ENCODE measurements at regions not wholly inside any gene's neighbourhood (a gene's known extent, or its start where the extent isn't known, plus 50 kb on each side); places are given as distances from the start of the nearest gene placed in this dataset.

- no peaks in the 10 kb centered on the region for H3K79me2 ChIP-seq (ENCODE audit: control insufficient read depth, insufficient read depth, low read length)
- DNase-seq (ENCODE audit: low read depth in 2 of 2) = no peak
- no peak for TF ChIP-seq CTCF (conservative IDR thresholded peaks at IDR 0.05 in 1 of 2, IDR thresholded peaks at IDR 0.05 in 1 of 2; ENCODE audit: low read depth in 1 of 2, low read length in 2 of 2)
- no peak for TF ChIP-seq EZH2 (IDR thresholded peaks at IDR 0.05; ENCODE audit: low read length, missing control alignments)
Measured at GRCh38 chr10:107476408-107476807, 311.9 kb upstream of the SORCS1 start.

GRCh38 chr10:107474650-107475049 is 310.1 kb upstream of the SORCS1 start:
- TF ChIP-seq EZH2 (IDR thresholded peaks at IDR 0.05; ENCODE audit: low read length, missing control alignments) (no peak), CTCF (conservative IDR thresholded peaks at IDR 0.05 in 1 of 2, IDR thresholded peaks at IDR 0.05 in 1 of 2; ENCODE audit: low read depth in 1 of 2, low read length in 2 of 2) (no peak)
- no peak for DNase-seq (ENCODE audit: low read depth in 2 of 2)

More at GRCh38 chr10:107476408-107476807, 311.9 kb upstream of the SORCS1 start:
- H3K4me2 ChIP-seq (ENCODE audit: extremely low read depth, insufficient read depth, low read length) = no peak overlapping the region
- H3K9me3 ChIP-seq (ENCODE audit: control insufficient read depth, insufficient read depth, low read depth, low read length) = no peaks in the 10 kb centered on the region
- H3K4me3 ChIP-seq (replicated peaks in 1 of 4; ENCODE audit: control extremely low read depth in 1 of 4, insufficient read depth in 1 of 4, low read depth in 3 of 4, low read length in 4 of 4) = no peak overlapping the region
- no peaks in the 10 kb centered on the region for H3K27me3 ChIP-seq (ENCODE audit: control insufficient read depth, insufficient read depth, low read length)
- H2AFZ ChIP-seq (ENCODE audit: low read length) = no peak overlapping the region
- H3K36me3 ChIP-seq (ENCODE audit: control insufficient read depth, insufficient read depth, low read length) = no peaks in the 10 kb centered on the region
- H3K27ac ChIP-seq (ENCODE audit: insufficient read depth, low read length) = no peak overlapping the region
- no peaks in the 10 kb centered on the region for H3K4me1 ChIP-seq (ENCODE audit: control insufficient read depth, extremely low read depth, insufficient read depth, low read length)
- H3K9ac ChIP-seq (ENCODE audit: insufficient read depth, low read length) = no peak overlapping the region
- H4K20me1 ChIP-seq (ENCODE audit: control insufficient read depth, extremely low read depth, insufficient read depth, low read length) = no peaks in the 10 kb centered on the region

GRCh38 chr10:107473225-107473624 is 308.7 kb upstream of the SORCS1 start:
- no peaks in the 10 kb centered on the region for H3K4me1 ChIP-seq (ENCODE audit: control insufficient read depth, extremely low read depth, insufficient read depth, low read length)
- DNase-seq (ENCODE audit: low read depth in 2 of 2) = no peak
- H3K79me2 ChIP-seq (ENCODE audit: control insufficient read depth, insufficient read depth, low read length) = no peaks in the 10 kb centered on the region
- no peaks in the 10 kb centered on the region for H3K27me3 ChIP-seq (ENCODE audit: control insufficient read depth, insufficient read depth, low read length)
- no peaks in the 10 kb centered on the region for H4K20me1 ChIP-seq (ENCODE audit: control insufficient read depth, extremely low read depth, insufficient read depth, low read length)
- H3K4me2 ChIP-seq (ENCODE audit: extremely low read depth, insufficient read depth, low read length) = no peak overlapping the region
- H3K9me3 ChIP-seq (ENCODE audit: control insufficient read depth, insufficient read depth, low read depth, low read length) = no peaks in the 10 kb centered on the region
- TF ChIP-seq EZH2 (IDR thresholded peaks at IDR 0.05; ENCODE audit: low read length, missing control alignments) = no peak
- TF ChIP-seq CTCF (conservative IDR thresholded peaks at IDR 0.05 in 1 of 2, IDR thresholded peaks at IDR 0.05 in 1 of 2; ENCODE audit: low read depth in 1 of 2, low read length in 2 of 2) = no peak
- H2AFZ ChIP-seq (ENCODE audit: low read length) = no peak overlapping the region
- no peak overlapping the region for H3K4me3 ChIP-seq (replicated peaks in 1 of 4; ENCODE audit: control extremely low read depth in 1 of 4, insufficient read depth in 1 of 4, low read depth in 3 of 4, low read length in 4 of 4)
- no peak overlapping the region for H3K27ac ChIP-seq (ENCODE audit: insufficient read depth, low read length)
- H3K36me3 ChIP-seq (ENCODE audit: control insufficient read depth, insufficient read depth, low read length) = no peaks in the 10 kb centered on the region
- H3K9ac ChIP-seq (ENCODE audit: insufficient read depth, low read length) = no peak overlapping the region

More at GRCh38 chr10:107474650-107475049, 310.1 kb upstream of the SORCS1 start:
- Histone ChIP-seq H3K4me3 (replicated peaks in 1 of 4; ENCODE audit: control extremely low read depth in 1 of 4, insufficient read depth in 1 of 4, low read depth in 3 of 4, low read length in 4 of 4) (no peak overlapping the region), H3K79me2 (ENCODE audit: control insufficient read depth, insufficient read depth, low read length) (no peaks in the 10 kb centered on the region), H2AFZ (ENCODE audit: low read length) (no peak overlapping the region), H3K4me1 (ENCODE audit: control insufficient read depth, extremely low read depth, insufficient read depth, low read length) (no peaks in the 10 kb centered on the region), H3K9ac (ENCODE audit: insufficient read depth, low read length) (no peak overlapping the region), H3K9me3 (ENCODE audit: control insufficient read depth, insufficient read depth, low read depth, low read length) (no peaks in the 10 kb centered on the region), H3K4me2 (ENCODE audit: extremely low read depth, insufficient read depth, low read length) (no peak overlapping the region), H3K36me3 (ENCODE audit: control insufficient read depth, insufficient read depth, low read length) (no peaks in the 10 kb centered on the region), H3K27ac (ENCODE audit: insufficient read depth, low read length) (no peak overlapping the region), H3K27me3 (ENCODE audit: control insufficient read depth, insufficient read depth, low read length) (no peaks in the 10 kb centered on the region), H4K20me1 (ENCODE audit: control insufficient read depth, extremely low read depth, insufficient read depth, low read length) (no peaks in the 10 kb centered on the region)

Data from fibroblast of lung (primary cell).